ENCODE measurements at regions not wholly inside any gene's neighbourhood (a gene's known extent, or its start where the extent isn't known, plus 50 kb on each side); places are given as distances from the start of the nearest gene placed in this dataset.
"Not testable (repeated sequence)": the region's sequence is repeated elsewhere in the genome, so short reads cannot be mapped to it uniquely, and the experiment has no call there.

GRCh38 chr16:27618606-27619327, 68.8 kb downstream of the KATNIP start:
- no peak for TF ChIP-seq CTCF (IDR thresholded peaks at IDR 0.05; ENCODE audit: insufficient read depth, missing control alignments)
- FAIRE-seq: no peak
- no peak for DNase-seq (ENCODE audit: insufficient read length, low spot score)

DNA sequence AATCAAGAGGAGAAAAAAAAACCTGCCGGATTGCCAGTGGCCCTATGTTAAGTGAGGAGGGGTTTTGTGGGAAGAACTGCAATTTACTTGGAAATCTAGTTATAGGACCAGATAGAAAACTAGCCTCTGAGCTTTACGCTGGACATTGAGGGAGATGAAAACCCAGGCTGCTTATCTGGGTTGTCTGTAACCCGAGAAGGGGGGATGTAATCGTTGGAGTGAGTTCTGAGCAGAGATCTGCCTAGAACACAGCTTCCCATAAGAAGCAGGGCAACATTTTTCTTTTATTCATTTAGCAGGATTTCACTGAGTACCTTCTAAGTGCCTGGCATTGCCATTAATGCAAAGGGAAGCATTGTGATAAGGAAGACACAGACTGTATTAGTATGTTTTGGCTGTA, 70.6 kb downstream of the KATNIP start:
- TF ChIP-seq CTCF (IDR thresholded peaks at IDR 0.05; ENCODE audit: insufficient read depth, missing control alignments): no peak
- DNase-seq (ENCODE audit: insufficient read length, low spot score) (no peak), FAIRE-seq (no peak)

GRCh38 chr16:27624154-27625049, 74.5 kb downstream of the KATNIP start:
- FAIRE-seq (no peak), DNase-seq (ENCODE audit: insufficient read length, low spot score) (no peak)
- no peak for TF ChIP-seq CTCF (IDR thresholded peaks at IDR 0.05; ENCODE audit: insufficient read depth, missing control alignments)

DNA sequence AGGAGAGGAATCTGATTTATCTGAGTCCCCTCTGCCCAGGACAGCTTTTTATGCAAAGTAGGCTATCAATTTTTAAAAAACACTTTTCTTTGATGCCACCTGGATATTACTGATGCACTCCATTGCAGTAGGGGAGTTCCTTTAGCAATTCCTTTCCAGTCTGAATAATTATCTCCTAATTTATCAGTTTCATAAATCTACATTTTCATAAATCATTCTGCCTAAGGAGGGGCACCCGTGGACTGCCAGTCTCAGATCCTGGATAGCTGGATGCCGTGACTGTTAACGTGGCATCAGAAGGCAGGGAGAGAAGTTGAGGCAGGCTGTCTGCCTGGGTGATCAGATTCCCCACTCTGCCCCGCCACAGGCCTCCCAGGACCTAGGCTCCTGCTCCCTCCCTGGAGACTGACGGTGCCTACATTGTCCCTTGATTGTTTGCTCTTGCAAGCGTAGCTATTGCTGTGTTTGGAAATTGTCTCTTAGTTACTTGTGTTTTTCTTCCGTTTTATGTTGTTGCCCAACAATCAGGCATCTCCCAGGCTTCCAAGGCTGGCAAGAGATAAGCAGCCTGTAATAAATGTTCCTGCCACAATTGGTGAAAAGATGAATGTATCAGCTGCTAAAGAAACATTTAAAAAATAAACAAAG, 75.2 kb downstream of the KATNIP start:
- TF ChIP-seq CTCF (IDR thresholded peaks at IDR 0.05; ENCODE audit: insufficient read depth, missing control alignments): no peak
- DNase-seq (ENCODE audit: insufficient read length, low spot score) (no peak), FAIRE-seq (no peak)

DNA sequence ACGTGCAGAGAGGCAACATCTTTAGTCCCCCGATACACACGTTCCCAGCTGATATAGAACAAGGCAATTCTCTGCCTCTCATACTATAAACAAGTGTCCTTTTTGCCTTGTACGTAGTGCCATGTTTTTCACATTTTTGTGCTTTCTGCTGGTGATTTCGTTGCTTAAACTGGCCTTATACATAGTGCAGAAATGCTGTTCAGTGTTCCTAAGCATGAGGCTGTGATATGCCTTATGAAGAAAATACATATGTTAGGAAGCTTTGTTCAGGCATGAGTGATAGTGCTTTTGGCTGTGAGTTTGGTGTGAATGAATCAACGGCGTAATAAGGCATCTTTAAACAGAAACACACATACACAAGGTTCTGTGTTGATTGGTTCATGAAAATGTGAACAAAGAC, 77.2 kb downstream of the KATNIP start:
- TF ChIP-seq CTCF (IDR thresholded peaks at IDR 0.05; ENCODE audit: insufficient read depth, missing control alignments): no peak
- no peak for FAIRE-seq
- no peak for DNase-seq (ENCODE audit: insufficient read length, low spot score)

DNA sequence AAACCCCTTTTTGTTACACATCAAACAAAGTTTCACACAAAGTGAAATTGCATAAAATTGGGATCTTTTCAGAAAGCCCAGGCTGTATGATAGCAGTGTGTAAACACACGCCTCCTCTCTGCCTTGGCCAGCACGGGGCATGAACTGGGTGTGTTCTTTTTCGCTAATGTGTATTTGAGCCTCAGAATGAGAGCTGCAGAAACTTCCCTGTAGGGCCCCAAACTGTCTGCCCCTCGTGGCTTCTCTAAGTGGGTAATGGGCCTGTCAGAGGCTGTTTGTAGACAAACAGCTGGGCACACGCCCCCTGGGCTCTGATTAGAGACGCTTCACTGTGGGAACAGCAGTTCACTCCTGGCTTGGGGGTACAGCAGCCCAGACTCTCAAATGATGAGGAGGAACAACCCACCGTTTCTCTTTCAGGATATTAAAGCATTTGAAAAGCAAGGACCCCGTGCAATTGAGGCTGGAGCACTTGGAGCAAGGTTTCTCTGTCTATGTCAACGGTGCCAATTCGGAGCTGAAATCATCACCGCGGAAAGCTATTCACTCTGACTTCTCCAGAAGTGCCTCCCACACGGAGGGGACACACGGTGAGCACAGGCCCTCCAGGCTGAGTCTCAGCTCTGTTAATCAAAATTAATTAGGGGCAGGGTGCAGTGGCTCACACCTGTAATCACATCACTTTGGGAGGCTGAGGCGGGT, 78.4 kb downstream of the KATNIP start:
- FAIRE-seq (no peak), DNase-seq (ENCODE audit: insufficient read length, low spot score) (no peak)
- no peak for TF ChIP-seq CTCF (IDR thresholded peaks at IDR 0.05; ENCODE audit: insufficient read depth, missing control alignments)

GRCh38 chr16:27628943-27629462, 79.1 kb downstream of the KATNIP start:
- FAIRE-seq; DNase-seq (ENCODE audit: insufficient read length, low spot score): not testable (repeated sequence)

Measured in D721Med (cell line).